ENCODE measurements at regions not wholly inside any gene's neighbourhood (a gene's known extent, or its start where the extent isn't known, plus 50 kb on each side); places are given as distances from the start of the nearest gene placed in this dataset.

DNA sequence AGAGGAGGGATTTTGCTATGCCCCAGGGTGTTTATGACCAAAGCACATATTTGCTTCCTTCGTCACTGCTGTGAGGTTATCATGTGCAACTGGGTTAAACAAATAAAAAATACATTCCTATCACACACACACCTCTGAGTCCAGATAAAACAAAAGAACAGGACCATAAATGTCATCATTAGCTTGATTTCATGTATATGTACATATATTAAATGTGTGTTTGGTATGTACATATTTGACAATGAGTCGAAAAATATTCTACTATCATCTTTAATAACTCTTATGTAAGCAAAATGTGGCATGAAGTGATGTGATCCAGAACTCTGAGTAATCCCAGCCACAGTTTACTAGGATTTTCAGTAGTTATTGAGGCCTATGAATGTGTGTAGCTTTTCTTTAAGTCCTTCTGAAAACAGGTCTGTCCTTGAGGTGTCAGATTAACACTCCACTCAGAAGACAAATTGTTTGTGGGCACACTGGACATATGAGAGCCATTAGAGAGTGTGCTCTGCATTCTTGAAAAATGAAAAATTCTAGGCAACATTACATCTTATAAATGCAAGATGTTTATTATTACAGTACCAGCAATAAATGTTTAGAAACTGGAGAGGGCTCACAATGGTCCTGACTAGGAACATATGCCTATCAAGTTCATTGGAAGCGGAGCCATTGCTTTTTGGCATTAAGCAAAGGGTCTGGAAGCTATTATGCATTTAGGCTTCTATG, 335.1 kb upstream of the SEMA3A start:
- no peak for DNase-seq

GRCh38 chr7:84528756-84529479, 334.3 kb upstream of the SEMA3A start:
- no peak for DNase-seq

GRCh38 chr7:84524714-84525694, 330.4 kb upstream of the SEMA3A start:
- no peak for DNase-seq

DNA sequence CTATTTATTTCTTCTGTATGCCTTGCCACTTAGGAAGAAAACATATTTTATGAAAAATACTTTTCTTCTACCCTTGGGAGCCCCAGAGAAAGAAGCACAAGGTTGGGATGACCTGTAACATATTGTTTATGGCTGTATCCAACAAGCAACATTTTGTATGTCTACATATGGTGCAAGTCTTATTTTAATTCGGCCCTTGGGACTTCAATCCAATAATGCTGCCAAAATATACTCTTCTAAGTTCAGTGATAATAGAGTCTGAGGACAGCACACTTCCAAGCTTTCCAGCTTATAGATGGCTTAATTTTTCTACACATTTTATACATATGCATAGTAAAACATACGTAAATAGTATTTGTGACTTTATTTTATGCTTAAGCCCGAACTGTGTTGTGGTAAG, 318.5 kb upstream of the SEMA3A start:
- DNase-seq: no peak

GRCh38 chr7:84512055-84512454, 317.5 kb upstream of the SEMA3A start:
- DNase-seq: no peak

GRCh38 chr7:84510505-84510904, 315.9 kb upstream of the SEMA3A start:
- no peak for DNase-seq

GRCh38 chr7:84509522-84509921, 314.9 kb upstream of the SEMA3A start:
- no peak for DNase-seq

- DNase-seq: no peak
Measured at GRCh38 chr7:84508606-84509005, 314.0 kb upstream of the SEMA3A start.

- no peak for DNase-seq
Measured at GRCh38 chr7:84507529-84507928, 312.9 kb upstream of the SEMA3A start.

DNA sequence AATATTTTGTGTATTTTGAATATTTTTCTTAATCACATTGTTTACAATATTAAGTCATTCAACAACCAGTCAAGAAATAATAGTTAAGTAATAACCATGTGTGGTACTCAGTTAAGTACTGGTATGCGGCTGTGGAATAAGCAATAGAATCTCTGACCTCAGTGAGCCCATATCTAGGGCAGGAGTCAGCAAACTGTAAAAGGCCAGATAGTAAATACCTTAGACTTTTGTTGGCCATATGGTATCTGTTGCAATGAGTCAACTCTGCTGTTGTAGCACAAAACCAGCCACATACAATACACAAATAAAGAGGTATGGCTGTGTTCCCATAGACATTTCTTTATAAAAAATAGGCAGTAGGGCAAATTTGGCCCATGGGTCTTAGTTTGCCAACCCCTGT, 311.6 kb upstream of the SEMA3A start:
- DNase-seq: no peak

GRCh38 chr7:84502239-84502638, 307.6 kb upstream of the SEMA3A start:
- DNase-seq: no peak

DNA sequence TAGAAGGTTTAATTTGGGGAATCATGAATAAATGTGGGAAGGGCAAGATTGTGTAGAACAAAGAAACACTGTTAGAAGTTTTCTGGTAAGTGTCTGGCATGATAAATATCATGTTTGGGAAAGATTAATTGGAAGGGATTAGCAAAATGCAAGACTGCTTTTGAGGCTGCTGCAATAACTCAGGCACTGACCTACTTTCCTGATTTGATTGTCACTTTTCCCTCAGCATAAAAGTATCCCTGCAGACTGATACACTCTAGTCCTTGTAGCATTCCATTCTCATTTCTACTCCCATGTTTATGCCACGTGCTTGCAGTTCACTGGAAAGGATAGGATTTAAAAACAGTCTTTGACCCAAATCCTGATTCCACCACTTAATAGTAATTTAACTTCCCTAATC, 303.3 kb upstream of the SEMA3A start:
- DNase-seq: no peak

DNA sequence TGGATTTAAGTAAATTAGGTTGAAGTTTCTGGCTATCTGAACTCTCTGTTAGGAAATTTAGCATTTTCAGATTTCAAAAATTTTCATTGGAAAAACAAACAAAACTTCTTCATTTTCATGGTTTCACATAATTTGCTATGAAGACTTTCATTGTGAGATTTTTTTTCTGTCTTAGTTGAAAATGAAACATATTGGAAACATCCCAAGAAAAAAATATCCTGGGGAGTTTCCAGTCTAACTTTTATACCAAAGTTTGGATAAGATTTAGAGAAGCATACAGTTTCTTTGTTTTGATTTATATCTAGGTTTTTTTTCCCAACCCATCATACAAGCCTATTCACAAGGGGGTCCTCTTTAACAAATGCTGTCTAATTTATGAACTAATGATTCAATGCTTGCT, 300.5 kb upstream of the SEMA3A start:
- DNase-seq: no peak

DNA sequence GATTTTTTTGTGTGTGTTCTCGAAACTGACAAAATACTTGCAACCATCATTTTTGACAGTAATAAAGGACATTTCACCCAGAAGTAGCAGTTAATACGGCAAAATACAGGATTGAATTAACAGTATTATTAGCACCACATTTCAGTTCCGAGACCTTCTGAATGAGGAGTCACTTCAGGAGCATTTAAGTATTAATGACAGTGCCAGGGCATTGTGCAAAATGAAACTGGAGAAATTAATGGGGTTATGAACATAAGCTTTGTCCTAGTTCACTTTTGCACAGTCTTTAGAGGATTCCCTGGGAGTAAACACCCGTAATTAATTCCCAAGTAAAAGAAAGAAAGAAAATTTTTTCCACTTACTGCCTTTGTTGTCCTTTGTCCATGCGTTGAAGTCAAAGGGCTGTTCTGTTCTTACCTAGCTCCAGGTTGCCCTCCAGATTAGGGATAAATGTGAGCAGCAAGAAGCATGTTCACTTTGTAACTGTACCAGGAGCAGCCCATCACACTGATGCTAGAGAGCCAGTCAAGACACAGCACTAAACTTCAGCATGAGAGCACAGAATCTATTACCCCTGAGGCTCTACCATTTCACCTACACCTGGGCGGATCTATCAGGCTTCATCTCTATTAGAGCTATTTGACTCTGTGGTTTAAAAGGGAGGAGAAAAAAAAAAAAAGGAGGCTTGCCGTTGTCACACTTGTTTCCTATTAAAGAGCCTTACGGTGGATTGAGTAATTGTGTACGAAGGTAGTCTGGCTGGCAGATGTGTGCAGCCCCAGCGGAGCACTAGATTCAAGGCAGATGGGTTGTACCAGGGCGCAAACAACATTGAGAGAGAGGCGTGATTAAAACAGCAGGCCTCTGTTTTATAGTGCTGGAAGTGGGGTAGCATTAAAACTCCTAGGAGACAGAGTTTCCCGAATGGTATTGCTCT, 297.8 kb upstream of the SEMA3A start:
- DNase-seq: no peak

DNA sequence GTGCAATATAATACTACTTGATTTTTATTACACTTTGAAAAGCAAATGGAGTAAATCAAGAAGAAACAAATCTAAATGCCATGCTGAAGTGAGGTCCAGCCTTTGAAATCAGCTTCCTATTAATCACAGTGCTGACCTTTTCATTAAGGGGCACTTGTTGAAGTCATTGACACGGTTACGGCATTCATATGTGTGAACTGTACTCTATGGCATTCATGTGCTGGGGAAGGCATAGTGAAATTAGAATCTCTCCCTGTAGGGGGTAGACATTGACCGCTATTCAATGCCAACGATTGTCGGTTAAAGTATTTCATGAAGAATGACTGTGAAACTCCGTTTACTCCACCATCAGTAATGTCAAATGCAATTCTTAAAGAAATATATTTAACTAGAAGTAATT, 296.1 kb upstream of the SEMA3A start:
- no peak for DNase-seq

- DNase-seq: no peak
Measured at GRCh38 chr7:84484502-84485079, 290.0 kb upstream of the SEMA3A start.

DNA sequence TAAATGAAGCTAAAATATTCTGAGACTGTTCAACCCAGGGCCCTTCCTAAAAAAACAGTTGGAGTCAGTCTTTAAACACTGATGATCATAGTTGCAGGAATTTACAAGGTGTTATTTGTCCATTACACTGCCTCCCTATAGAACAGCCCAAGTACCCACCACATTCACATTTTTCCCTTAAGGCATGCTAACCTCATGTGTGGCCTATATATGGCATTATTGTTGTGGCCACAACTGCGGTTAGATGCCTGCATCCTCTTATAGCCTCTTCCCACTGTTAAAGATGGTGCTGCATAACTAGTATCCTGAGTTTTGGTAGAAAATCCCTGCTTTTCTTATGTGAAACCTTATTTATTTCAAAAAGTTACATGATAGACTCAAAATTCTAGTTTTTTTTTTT, 287.9 kb upstream of the SEMA3A start:
- no peak for DNase-seq

DNA sequence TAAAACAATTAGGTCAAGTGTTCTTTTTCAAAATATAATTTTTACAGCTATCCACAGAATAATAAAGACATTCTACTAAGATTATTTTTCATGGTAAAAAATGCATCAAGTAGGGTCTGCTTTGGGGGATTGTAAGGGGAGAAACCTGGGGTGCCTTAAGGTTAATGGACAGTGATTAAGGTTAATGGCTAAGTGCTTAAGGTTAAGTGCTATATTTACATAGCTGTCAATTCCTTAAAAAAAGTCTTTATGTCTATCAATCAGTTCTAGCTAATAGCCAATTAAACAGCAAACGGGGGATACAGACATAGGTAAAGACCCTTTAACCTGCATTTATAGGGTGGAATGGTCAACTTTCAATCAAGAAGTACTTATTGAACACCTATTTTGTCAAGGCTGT, 284.5 kb upstream of the SEMA3A start:
- no peak for DNase-seq

GRCh38 chr7:84477786-84478478, 283.3 kb upstream of the SEMA3A start:
- no peak for DNase-seq

DNA sequence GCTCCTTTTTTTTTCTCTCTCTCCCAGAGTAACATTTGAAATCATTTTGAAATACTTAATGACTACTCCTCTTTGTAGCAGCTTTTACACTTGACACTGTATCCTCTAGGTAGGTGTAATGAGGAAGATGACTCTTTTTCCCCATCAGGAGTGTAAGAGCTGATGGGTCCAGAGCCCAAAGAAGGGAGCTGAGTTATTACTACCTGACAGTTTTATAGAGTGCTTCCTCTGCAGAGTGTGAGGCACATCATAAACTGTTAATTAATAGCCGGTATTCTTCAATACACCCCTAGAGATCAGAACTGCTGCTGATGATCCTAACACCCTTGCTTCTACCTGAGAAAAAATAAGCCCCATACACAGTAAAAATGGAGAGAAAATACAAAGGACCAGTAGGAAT, 279.8 kb upstream of the SEMA3A start:
- no peak for DNase-seq

GRCh38 chr7:84471576-84471975, 277.0 kb upstream of the SEMA3A start:
- no peak for DNase-seq

Measured in NCI-H1092 (cell line).